GM12864 (cell line): ENCODE measurements at regions not wholly inside any gene's neighbourhood (a gene's known extent, or its start where the extent isn't known, plus 50 kb on each side); places are given as distances from the start of the nearest gene placed in this dataset.

ENCODE experiments used
- DNase-seq: peaks from one replicate; pipeline ENCODE4 v3.0.0-alpha.2; 2011; ENCODE audit warnings: low read depth
- H3K4me3 ChIP-seq: 2 replicates; pipeline ENCODE4 v1.5.1; 2011; ENCODE audit warnings: mild to moderate bottlenecking, low read depth, low read length, control low read depth
- CTCF ChIP-seq: IDR thresholded peaks from 2 replicates; pipeline ENCODE4 v1.5.1; 2011; ENCODE audit warnings: low read depth, mild to moderate bottlenecking, moderate library complexity, low read length, control low read depth, inconsistent platforms; ENCODE audit errors: missing control alignments

- no peak for TF ChIP-seq CTCF
- no peak for DNase-seq
These were observed 75.1 kb upstream of the NUDT4 start for GRCh38 chr12:93302331-93303229.

GRCh38 chr12:93306636-93307035, 71.1 kb upstream of the NUDT4 start:
- TF ChIP-seq CTCF, result no peak
- DNase-seq, result no peak
- H3K4me3 ChIP-seq, result no peak overlapping the region

More at GRCh38 chr12:93302331-93303229, 75.1 kb upstream of the NUDT4 start:
- no peak overlapping the region for H3K4me3 ChIP-seq

- TF ChIP-seq CTCF, result no peak
These were observed 69.4 kb upstream of the NUDT4 start for GRCh38 chr12:93308281-93308680.

GRCh38 chr12:93311827-93312226, 65.9 kb upstream of the NUDT4 start:
- no peak overlapping the region for H3K4me3 ChIP-seq
- no peak for TF ChIP-seq CTCF
- no peak for DNase-seq

More at GRCh38 chr12:93308281-93308680, 69.4 kb upstream of the NUDT4 start:
- H3K4me3 ChIP-seq, result no peak overlapping the region
- no peak for DNase-seq

GRCh38 chr12:93314177-93314497, 63.6 kb upstream of the NUDT4 start:
- no peak for TF ChIP-seq CTCF
- no peak overlapping the region for H3K4me3 ChIP-seq
- no peak for DNase-seq

GRCh38 chr12:93315385-93315906, 62.3 kb upstream of the NUDT4 start:
- no peak for TF ChIP-seq CTCF
- no peak overlapping the region for H3K4me3 ChIP-seq
- no peak for DNase-seq
